ENCODE measurements at regions not wholly inside any gene's neighbourhood (a gene's known extent, or its start where the extent isn't known, plus 50 kb on each side); places are given as distances from the start of the nearest gene placed in this dataset.
"Not testable (repeated sequence)": the region's sequence is repeated elsewhere in the genome, so short reads cannot be mapped to it uniquely, and the experiment has no call there.

DNA sequence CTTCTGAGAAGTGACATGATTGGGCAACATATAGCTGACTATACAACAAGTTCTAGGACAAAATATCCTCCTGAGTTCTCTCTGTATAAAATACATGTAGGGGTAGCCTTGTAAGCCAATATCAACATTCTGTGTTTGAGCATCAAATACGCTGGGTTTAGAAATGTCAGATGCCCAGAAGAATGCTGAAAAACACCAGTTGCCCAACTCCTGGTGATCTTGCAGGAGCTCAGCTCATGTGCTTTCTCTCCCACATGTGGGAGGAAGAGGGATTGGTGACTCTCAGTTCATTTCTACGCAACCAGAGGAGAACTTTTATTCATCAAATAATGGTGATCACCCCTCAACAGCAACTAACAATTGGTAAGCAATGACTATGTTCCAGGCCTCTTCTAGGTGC lies 810.9 kb upstream of the ACO1 start:
- FAIRE-seq: no peak

DNA sequence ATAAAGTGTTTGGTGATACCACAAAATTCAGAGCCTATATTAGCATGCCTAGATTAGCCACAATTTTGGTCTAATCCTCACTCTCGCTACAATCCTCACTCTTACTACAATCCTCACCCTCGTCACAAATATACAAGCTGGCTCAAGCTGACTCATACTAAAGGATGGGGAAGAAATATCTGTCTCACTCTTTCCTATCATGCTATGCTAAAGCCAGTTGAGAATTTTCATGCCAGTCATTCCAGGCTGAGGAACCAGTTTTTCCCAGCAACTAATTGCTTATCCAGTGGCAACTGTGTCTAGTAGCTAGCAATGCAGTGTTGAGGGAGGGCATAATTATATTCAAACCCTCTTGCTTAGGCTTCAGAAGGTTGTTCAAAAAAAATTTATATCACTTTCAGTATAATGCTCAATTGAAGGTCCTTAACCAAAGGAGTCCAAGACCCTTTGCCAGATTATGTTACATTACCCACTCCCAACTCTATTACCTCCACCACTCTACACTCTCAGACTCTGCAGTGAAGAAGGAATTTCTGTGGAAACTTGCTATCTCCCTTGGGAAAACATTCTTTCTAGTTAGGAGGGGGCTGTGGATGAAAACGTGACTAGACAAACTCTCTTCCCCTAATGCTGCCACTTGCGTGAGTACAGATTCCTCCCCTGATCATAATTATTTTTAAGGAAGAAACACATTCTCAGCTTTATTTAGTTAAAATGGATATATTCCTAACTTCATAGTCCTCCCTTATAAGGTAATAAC lies 810.3 kb upstream of the ACO1 start:
- FAIRE-seq: no peak

DNA sequence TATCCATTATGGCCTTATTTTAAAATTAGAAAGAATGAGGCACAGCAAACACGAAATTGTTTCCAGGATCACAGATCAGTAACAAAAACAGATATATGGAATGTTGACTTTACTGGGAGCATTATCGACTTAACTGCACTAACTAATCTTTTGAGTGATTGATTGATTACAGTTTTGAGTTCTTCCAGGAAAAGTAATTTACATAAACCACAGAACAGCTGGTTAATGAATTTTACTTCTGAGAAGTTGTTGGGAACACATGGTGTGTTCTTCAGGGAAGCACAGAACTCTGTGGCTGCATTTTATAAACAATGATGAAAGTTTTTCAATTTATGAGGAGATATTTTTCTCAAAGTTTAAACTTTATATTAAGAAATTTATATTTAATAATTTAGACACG lies 802.4 kb upstream of the ACO1 start:
- no peak for FAIRE-seq

DNA sequence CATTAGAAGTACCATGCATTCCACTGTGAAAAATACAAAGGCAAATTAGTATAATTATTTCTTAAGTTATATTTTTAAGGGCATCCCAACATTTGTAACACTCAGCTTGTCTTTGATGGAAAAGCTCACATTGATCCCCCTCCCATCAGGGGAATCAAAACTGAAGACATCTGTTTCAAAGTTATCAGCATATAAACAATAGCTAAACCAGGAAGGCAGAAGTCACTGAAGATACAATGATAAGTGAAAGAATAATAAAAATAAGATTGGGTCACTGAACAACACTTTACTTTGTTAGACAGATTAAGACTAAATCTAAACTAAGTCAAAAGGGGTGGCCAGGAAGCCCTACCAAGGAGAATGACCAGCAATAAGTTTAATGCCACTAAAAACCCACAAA lies 801.9 kb upstream of the ACO1 start:
- no peak for FAIRE-seq

DNA sequence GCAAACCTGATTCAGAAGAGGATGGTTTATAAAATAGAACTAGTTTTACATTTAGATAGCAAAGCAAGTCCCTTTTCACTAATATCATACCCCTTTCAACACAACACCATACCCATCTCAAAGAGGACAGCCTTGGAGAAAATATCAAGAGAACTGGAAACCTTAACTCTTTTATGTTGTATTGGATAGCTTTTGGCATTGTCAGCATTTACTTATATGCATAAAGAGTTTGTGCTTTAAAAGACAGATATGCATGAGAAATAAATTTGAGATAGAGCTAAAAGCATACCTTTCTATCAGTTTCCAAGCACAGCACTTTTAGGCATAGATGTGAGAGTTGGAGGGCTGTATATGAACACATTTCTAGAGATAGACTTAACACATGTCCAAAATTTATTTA lies 799.3 kb upstream of the ACO1 start:
- no peak for FAIRE-seq

DNA sequence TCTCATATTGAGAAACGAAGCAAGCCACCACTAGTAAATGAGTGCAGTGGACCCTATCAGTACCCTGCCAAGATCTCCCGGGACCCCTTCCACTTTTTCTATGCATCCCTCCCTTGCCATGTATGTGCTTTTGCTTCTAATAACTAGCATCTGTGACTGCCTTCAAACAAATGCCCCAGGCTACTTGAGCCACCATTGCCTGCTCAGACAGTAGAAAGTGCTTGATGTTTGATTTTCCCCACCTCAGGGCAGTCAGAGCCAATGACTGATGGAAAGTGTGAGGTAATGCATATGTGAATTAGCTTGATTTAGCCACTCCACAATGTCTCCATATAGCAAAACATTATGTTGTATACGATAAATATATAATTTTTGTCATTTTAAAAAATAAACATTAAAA lies 797.3 kb upstream of the ACO1 start:
- no peak for FAIRE-seq

DNA sequence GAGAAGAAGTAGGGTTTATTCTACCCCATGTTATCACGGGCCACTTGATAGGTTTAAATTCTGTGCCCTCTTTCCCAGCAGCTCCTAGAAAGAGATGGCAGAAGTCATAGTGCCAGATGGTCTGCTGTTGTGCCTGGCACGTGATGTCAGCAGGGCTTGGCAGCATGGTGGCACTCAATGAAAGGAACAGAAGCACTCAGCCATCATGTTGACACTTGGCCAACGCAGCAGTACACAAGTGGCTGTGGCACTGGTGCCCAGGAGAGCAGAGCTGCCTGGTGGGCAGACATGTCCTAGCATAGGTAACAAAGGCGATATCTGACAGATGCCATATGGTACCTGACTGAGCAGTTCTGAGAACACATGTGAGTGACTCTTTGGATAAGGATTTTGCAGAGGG lies 796.4 kb upstream of the ACO1 start:
- FAIRE-seq: no peak

DNA sequence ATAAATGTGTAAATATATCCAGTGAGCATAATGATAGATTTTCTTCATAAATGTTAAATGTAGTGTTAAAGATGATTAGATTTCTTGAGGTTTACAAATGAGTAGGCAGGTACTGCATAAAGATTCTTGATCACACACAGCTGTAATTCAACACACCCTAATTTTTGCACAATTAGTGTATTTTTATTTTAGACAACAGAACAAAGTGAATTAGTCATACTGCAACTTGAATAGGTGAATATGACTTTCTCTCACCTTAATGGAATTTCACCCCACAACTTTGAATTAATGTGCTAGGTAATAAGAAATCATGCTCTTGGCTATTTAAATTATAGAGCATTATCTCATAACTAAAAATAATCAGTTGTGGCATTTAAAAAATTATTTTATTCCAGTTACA lies 795.7 kb upstream of the ACO1 start:
- FAIRE-seq: no peak

DNA sequence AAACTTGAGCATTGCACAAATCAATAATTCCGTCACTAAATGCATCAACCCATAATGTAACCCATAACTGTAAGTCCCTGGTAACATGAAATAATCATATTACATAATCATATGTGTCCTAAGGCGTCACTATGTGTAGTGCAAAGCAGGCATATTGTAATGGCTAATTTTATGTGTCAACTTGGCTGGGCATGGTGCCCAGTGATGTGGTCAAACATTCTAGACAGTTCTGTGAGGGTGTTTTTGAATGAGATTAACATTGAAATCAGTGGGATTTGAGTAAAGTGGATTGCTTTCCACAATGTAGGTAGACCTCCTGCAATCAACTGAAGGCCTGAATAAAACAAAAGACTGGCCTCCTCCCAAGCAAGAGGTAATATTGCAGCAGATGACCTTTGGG lies 794.4 kb upstream of the ACO1 start:
- FAIRE-seq: no peak

DNA sequence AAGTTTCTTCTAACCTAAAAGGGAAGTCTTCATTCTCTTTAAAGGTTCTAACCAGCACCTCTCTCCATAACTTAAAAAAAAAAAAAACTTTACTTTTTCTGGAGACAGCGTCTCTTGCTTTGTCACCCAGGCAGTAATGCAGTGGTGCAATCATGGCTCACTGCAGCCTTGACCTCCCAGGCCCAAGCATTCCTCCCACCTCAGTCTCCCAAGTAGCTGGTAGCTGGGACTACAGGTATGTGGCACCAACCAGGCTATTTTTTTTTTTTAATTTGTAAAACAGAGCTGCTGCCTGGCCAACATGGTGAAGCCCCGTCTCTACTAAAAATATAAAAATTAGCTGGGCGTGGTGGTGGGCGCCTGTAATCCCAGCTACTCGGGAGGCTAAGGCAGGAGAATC lies 787.4 kb upstream of the ACO1 start:
- not testable (repeated sequence) for FAIRE-seq

DNA sequence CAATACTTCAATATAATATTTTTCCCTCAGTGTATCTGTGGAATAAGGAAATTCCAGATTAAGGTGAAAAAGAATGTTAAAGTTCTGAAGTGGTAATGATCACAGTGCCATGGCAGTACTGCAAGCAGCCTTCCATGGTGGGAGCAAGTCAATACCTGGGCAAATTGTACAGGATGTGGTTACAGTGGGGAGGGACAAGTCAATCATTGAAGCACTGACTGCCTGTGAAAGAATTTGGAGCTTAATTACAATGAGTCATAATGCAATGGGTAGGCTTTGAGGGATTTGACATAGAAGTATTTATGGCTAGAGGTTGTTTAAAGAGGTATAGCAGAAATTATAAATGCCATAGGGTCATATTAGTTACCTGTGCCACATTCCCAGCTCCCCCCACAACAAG lies 786.5 kb upstream of the ACO1 start:
- FAIRE-seq: no peak

DNA sequence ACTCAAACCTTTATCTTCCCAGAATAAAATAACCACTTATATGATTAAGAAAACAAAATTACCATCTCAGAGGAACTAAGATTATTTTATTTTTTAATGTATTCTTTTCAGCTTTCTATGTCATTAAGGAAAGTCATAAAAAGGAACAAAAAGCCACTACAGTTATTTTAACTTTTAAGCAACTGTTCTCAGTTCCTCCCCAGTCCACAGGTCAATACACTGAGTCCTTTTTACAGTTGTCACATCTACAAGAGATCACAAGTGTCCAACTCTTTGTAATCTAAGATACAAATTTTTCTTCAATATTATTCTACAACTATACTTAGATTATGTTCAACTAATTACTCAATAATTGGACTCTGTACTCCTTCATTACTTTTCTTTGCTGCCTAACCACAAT lies 782.8 kb upstream of the ACO1 start:
- no peak for FAIRE-seq

DNA sequence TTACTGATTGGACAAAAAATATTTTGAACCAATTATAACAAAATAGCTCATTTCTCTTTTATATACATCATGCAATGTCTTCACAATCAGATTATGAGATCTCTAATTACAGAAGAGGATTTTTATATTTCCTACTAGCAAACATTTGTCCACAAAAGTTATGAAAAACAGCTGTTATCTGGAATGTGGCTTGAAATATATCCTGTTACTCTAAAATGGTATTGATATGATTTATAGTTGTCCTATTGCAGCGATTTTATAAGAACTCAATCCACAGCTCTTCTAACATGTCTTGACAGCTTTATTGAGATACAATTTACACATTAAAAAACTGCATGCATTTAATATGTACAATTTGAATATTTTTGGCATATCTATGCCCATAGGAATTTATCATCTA lies 779.9 kb upstream of the ACO1 start:
- FAIRE-seq: no peak

DNA sequence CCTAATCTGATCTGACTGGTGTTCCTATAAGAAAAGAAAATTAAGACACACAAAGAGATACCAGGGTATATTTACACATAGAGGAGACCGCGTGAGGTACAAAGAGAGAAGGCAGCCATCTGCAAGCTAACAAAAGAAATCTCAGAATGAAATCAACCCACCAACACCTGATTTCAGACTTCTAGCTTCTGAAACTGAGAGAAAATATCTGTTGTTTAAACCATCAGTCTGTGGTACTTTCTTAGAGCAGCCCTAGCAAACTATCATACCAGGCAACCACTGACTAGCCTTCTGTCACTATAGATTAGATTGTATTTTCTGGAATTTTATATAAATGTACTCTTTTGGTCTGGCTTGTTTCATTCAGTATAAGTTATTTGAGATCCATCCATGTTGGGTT lies 779.3 kb upstream of the ACO1 start:
- no peak for FAIRE-seq

DNA sequence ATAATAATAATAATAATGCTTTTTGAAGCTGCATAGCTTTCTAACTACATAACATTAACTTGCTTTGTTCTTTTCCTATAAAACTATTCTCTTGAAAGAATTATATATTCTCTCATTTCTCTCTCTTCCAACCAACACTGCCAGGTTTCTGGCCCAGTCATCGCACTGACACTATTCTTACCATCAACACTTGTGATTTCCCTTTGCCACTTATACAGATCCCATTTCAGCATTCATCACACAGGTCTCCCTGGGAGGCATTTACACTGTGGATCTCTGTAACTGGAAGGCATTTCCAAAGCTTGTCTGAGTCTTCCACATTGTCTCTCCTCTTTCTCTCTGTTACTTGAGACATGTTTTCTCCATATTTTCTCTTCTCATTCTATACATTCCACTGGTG lies 777.8 kb upstream of the ACO1 start:
- no peak for FAIRE-seq

DNA sequence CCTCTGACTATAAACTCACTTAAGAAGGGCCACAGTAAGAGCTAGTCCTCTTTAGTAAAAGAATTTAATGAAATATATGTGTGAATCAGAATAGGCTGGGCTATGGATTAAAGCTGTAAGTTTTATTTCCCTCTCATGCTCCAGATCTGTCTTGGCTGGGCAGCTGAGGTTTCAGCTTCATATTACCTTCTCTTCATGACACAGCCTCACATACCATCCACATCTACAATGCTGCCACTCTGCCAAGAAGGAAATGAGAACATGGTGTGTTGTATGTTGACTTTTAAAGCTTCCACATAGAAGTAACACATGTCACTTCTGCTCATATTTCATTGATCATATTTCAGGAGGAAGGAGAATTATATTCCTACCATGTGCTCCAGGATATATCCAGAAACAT lies 776.0 kb upstream of the ACO1 start:
- no peak for FAIRE-seq

DNA sequence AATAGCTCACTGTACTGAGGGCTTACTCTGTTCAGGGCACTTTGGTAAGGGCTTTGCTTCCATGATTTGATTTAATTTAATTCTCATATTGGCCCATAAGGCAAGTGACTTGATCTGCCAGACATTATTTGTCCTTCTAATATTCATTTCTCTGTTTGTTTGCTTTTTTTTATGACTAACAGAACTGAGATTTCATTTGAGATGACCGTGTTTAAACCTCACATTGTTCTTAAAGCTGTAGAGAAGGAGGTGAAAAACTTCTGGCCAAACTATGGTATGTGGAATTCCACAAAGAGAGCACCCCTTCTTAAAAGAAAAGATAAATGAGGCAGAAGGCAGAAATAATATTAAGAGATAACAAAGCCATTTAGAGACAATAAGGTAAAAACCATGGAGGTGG lies 775.6 kb upstream of the ACO1 start:
- no peak for FAIRE-seq

DNA sequence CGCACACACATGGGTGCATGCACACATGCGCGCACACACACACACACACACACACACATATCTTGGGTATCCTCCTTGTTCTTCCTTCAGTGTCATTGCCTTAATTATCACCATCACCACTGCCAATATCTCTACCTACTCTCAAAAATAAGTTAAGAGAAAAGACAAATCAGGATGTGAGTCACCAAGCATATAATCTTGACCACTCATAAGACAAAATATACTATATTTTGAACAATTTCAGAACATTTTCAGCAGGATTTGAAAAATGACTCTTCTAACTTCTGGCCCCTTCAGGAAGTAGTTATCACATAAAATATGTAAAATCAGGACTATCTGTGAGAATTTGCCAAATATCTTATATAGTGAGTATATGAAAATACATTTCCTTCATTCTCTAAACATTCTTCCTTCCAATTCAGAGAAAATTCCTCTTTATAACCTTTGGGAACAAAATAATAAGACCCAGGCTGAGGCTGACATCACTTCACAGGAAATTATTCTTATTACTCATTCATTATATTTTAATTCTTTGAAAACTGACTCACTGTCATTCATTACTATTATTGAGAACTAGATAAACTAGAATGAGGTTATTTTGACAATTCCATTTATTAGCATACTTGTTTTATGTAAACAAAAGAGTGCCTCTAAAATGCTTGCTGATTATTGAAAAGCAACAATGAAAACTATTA lies 772.0 kb upstream of the ACO1 start:
- no peak for FAIRE-seq

DNA sequence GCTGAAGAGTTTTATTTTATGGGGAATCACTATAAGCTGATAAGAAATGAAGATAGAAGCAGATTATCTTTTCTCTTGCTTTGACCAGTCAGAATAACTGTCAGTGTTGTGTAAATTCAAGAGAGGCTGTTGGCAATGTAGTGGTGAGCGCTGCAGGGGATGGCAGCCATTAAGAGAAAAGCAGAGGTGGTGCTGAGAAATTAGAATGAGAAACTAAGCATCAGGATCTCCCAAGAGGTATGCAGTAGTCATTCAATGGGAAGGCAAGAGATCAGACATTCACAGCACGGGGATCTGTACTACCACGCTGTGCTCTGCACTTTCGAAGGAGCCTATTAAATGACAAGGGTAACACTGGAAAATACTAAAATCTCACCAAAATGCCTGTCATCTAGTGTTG lies 768.5 kb upstream of the ACO1 start:
- no peak for FAIRE-seq

DNA sequence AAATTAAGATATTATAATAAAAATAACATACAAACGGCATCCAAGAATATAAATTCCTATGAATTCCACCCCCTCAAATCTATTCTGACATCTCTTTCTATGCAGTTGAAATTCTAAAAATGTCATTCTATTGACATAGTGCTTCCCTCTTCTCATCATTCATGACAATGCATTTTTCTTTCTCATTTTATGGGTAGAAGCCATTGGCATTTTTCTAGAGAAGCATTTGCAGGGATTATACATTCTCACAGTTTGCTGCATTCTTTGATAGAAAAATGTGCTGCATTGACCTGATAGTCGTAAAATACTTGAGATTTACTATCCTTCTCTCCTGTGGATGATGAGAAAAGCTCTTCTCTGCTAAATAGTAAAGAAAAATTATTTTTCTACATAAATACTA lies 760.9 kb upstream of the ACO1 start:
- no peak for FAIRE-seq

DNA sequence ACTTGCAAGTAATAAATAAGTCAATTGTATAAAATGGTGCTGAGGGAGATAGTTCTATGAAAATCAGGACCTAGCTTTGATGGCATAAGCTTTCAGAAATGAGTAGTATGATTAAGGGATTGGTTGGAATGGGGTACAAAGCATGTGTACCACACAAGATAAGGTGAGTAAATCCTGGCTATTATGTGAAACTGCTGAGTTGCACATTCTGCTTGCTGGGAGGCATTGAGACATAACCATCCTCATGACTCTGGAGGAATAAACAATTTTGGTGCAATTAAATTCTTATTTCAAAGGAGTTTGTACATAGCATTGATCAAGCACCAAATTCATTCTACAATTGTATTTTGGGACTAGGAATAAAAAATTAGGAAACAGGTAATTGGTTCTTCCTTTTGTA lies 755.2 kb upstream of the ACO1 start:
- FAIRE-seq: no peak

DNA sequence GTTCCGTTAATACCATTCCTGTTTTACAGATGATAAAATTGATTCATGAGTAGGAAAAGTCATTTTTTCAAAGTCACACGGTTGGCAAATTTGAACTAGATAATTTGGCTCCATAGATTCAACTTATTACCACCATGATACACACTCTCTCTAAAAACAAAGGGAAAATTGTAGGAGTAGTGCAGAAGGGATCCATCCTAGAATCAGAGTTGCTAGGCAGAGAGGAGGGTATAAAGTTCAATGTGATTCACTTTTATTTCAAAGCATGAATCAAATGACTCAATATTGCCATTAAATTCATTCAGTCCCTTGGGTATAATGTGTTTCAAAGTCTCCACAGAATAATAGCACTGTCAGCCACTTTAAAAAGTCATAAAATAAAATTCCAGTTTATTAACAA lies 747.2 kb upstream of the ACO1 start:
- FAIRE-seq: no peak

DNA sequence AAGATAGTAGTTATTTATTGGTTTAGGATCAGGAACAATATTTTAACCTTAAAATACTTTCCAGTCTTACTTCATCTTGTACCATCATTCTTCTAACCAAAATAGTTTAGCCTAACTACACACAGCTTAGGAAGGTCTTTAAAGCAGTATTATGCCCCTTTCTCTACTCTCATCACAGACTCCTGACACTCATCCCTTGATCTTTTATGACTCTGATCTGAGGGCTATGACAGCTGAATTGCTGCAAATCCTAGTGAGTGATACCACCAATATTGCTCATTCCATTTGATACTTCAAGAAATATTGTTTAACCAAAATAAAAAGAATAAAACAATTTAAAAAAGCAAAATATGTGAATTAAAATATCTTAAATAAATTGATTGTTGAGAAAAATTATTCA lies 746.6 kb upstream of the ACO1 start:
- FAIRE-seq: no peak

DNA sequence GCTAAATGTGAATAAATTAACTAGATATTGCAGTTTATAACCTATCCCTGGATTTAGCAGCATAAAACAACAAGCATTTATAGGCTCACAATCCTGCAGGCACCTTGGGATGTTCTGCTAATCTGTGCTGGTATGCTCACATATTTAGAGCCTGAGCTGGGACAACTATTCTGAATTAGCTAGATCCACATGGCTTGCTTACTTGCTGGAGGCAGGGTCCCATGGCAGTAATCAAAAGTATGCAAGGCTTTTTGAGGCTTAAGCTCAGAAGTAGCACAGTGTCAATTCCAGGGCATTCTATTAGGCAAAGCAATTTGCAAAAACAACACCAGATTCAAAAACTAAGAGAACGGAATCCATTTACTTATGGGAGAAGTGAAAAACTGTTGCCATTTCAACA lies 745.0 kb upstream of the ACO1 start:
- FAIRE-seq: no peak

DNA sequence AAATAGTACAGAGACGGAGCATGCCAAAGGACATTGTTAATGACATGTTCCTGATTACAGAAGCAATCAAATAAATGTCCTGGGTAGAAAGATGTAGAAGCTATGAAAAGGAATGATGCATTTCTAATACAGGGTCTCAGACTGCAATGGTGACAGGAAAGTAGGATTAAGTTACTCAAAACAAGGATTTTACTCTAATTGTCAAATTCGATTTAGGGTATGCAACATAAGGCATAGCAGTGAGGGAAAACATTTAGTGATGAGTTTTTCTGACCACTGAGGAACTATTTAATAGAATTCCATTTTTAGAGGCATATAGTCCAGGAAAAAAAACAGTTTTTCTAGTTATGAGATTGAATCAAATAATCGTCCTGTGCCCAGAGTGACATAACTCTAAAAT lies 715.1 kb upstream of the ACO1 start:
- no peak for FAIRE-seq
